ENCODE measurements at regions not wholly inside any gene's neighbourhood (a gene's known extent, or its start where the extent isn't known, plus 50 kb on each side); places are given as distances from the start of the nearest gene placed in this dataset.
"Not testable (repeated sequence)": the region's sequence is repeated elsewhere in the genome, so short reads cannot be mapped to it uniquely, and the experiment has no call there.

GRCh38 chr6:9292975-9293374 is 857.6 kb upstream of the SLC35B3 start:
- no peak overlapping the region for H3K4me3 ChIP-seq (ENCODE audit: low read length in 2 of 2)
- H3K9me3 ChIP-seq (ENCODE audit: control insufficient read depth in 2 of 2, insufficient read depth in 1 of 2, low read length in 1 of 2), result no peaks in the 10 kb centered on the region
- no peak overlapping the region for H3K27ac ChIP-seq (ENCODE audit: low read depth in 1 of 2, low read length in 1 of 2)
- no peak for DNase-seq (ENCODE audit: low read depth in 6 of 9, low spot score in 9 of 9)
- WGBS, result 61% methylated on average over 3 of the region's 3 CpGs
- H3K27me3 ChIP-seq (ENCODE audit: control insufficient read depth in 2 of 2, insufficient read depth in 1 of 2, low read length in 1 of 2), result no peaks in the 10 kb centered on the region
- H3K36me3 ChIP-seq (ENCODE audit: control insufficient read depth in 2 of 2, insufficient read depth in 2 of 2, low read length in 1 of 2), result no peaks in the 10 kb centered on the region
- no peaks in the 10 kb centered on the region for H3K4me1 ChIP-seq (ENCODE audit: control insufficient read depth in 2 of 2, insufficient read depth in 2 of 2, low read length in 2 of 2)

GRCh38 chr6:9290342-9290741 is 855.0 kb upstream of the SLC35B3 start:
- not testable (repeated sequence) for H3K27me3 ChIP-seq (ENCODE audit: control insufficient read depth in 2 of 2, insufficient read depth in 1 of 2, low read length in 1 of 2); H3K9me3 ChIP-seq (ENCODE audit: control insufficient read depth in 2 of 2, insufficient read depth in 1 of 2, low read length in 1 of 2); H3K4me1 ChIP-seq (ENCODE audit: control insufficient read depth in 2 of 2, insufficient read depth in 2 of 2, low read length in 2 of 2); H3K36me3 ChIP-seq (ENCODE audit: control insufficient read depth in 2 of 2, insufficient read depth in 2 of 2, low read length in 1 of 2); DNase-seq (ENCODE audit: low read depth in 6 of 9, low spot score in 9 of 9); H3K27ac ChIP-seq (ENCODE audit: low read depth in 1 of 2, low read length in 1 of 2); H3K4me3 ChIP-seq (ENCODE audit: low read length in 2 of 2)
- 97% methylated on average over 32 of the region's 32 CpGs for WGBS

GRCh38 chr6:9272671-9273070 is 837.3 kb upstream of the SLC35B3 start:
- Histone ChIP-seq H3K4me3 (ENCODE audit: low read length in 2 of 2) (no peak overlapping the region), H3K27me3 (ENCODE audit: control insufficient read depth in 2 of 2, insufficient read depth in 1 of 2, low read length in 1 of 2) (no peaks in the 10 kb centered on the region), H3K4me1 (ENCODE audit: control insufficient read depth in 2 of 2, insufficient read depth in 2 of 2, low read length in 2 of 2) (no peaks in the 10 kb centered on the region), H3K27ac (ENCODE audit: low read depth in 1 of 2, low read length in 1 of 2) (no peak overlapping the region), H3K9me3 (ENCODE audit: control insufficient read depth in 2 of 2, insufficient read depth in 1 of 2, low read length in 1 of 2) (no peaks in the 10 kb centered on the region), H3K36me3 (ENCODE audit: control insufficient read depth in 2 of 2, insufficient read depth in 2 of 2, low read length in 1 of 2) (no peaks in the 10 kb centered on the region)
- DNase-seq (ENCODE audit: low read depth in 6 of 9, low spot score in 9 of 9), result no peak

- Histone ChIP-seq H3K9me3 (ENCODE audit: control insufficient read depth in 2 of 2, insufficient read depth in 1 of 2, low read length in 1 of 2) (no peaks in the 10 kb centered on the region), H3K27me3 (ENCODE audit: control insufficient read depth in 2 of 2, insufficient read depth in 1 of 2, low read length in 1 of 2) (no peaks in the 10 kb centered on the region), H3K27ac (ENCODE audit: low read depth in 1 of 2, low read length in 1 of 2) (no peak overlapping the region), H3K4me3 (ENCODE audit: low read length in 2 of 2) (no peak overlapping the region), H3K36me3 (ENCODE audit: control insufficient read depth in 2 of 2, insufficient read depth in 2 of 2, low read length in 1 of 2) (no peaks in the 10 kb centered on the region), H3K4me1 (ENCODE audit: control insufficient read depth in 2 of 2, insufficient read depth in 2 of 2, low read length in 2 of 2) (no peaks in the 10 kb centered on the region)
- 97% methylated on average over 1 of the region's 1 CpG for WGBS
- no peak for DNase-seq (ENCODE audit: low read depth in 6 of 9, low spot score in 9 of 9)
Observed at GRCh38 chr6:9266741-9267140, 831.4 kb upstream of the SLC35B3 start.

- Histone ChIP-seq H3K36me3 (ENCODE audit: control insufficient read depth in 2 of 2, insufficient read depth in 2 of 2, low read length in 1 of 2) (no peaks in the 10 kb centered on the region), H3K9me3 (ENCODE audit: control insufficient read depth in 2 of 2, insufficient read depth in 1 of 2, low read length in 1 of 2) (peaks cover 0 to 8% of the 10 kb centered on the region in 2 donors), H3K4me1 (ENCODE audit: control insufficient read depth in 2 of 2, insufficient read depth in 2 of 2, low read length in 2 of 2) (no peaks in the 10 kb centered on the region), H3K4me3 (ENCODE audit: low read length in 2 of 2) (no peak overlapping the region), H3K27ac (ENCODE audit: low read depth in 1 of 2, low read length in 1 of 2) (no peak overlapping the region), H3K27me3 (ENCODE audit: control insufficient read depth in 2 of 2, insufficient read depth in 1 of 2, low read length in 1 of 2) (no peaks in the 10 kb centered on the region)
- no peak for DNase-seq (ENCODE audit: low read depth in 6 of 9, low spot score in 9 of 9)
- 89% methylated on average over 2 of the region's 2 CpGs for WGBS
Observed at GRCh38 chr6:9257215-9257614, 821.9 kb upstream of the SLC35B3 start.

GRCh38 chr6:9254251-9254650 is 818.9 kb upstream of the SLC35B3 start:
- H3K36me3 ChIP-seq (ENCODE audit: control insufficient read depth in 2 of 2, insufficient read depth in 2 of 2, low read length in 1 of 2), result no peaks in the 10 kb centered on the region
- no peaks in the 10 kb centered on the region for H3K9me3 ChIP-seq (ENCODE audit: control insufficient read depth in 2 of 2, insufficient read depth in 1 of 2, low read length in 1 of 2)
- H3K4me3 ChIP-seq (ENCODE audit: low read length in 2 of 2), result no peak overlapping the region
- WGBS, result 93% methylated on average over 9 of the region's 9 CpGs
- no peak for DNase-seq (ENCODE audit: low read depth in 6 of 9, low spot score in 9 of 9)
- H3K4me1 ChIP-seq (ENCODE audit: control insufficient read depth in 2 of 2, insufficient read depth in 2 of 2, low read length in 2 of 2), result no peaks in the 10 kb centered on the region
- H3K27me3 ChIP-seq (ENCODE audit: control insufficient read depth in 2 of 2, insufficient read depth in 1 of 2, low read length in 1 of 2), result no peaks in the 10 kb centered on the region
- no peak overlapping the region for H3K27ac ChIP-seq (ENCODE audit: low read depth in 1 of 2, low read length in 1 of 2)

- DNase-seq (ENCODE audit: low read depth in 6 of 9, low spot score in 9 of 9), result no peak
- Histone ChIP-seq H3K27ac (ENCODE audit: low read depth in 1 of 2, low read length in 1 of 2) (no peak overlapping the region), H3K36me3 (ENCODE audit: control insufficient read depth in 2 of 2, insufficient read depth in 2 of 2, low read length in 1 of 2) (no peaks in the 10 kb centered on the region), H3K27me3 (ENCODE audit: control insufficient read depth in 2 of 2, insufficient read depth in 1 of 2, low read length in 1 of 2) (no peaks in the 10 kb centered on the region), H3K4me1 (ENCODE audit: control insufficient read depth in 2 of 2, insufficient read depth in 2 of 2, low read length in 2 of 2) (no peaks in the 10 kb centered on the region), H3K4me3 (ENCODE audit: low read length in 2 of 2) (no peak overlapping the region), H3K9me3 (ENCODE audit: control insufficient read depth in 2 of 2, insufficient read depth in 1 of 2, low read length in 1 of 2) (no peaks in the 10 kb centered on the region)
- WGBS, result 78% methylated on average over 4 of the region's 4 CpGs
Observed at GRCh38 chr6:9252799-9253198, 817.5 kb upstream of the SLC35B3 start.

- no peak for DNase-seq (ENCODE audit: low read depth in 6 of 9, low spot score in 9 of 9)
- no peak overlapping the region for H3K27ac ChIP-seq (ENCODE audit: low read depth in 1 of 2, low read length in 1 of 2)
- no peaks in the 10 kb centered on the region for H3K4me1 ChIP-seq (ENCODE audit: control insufficient read depth in 2 of 2, insufficient read depth in 2 of 2, low read length in 2 of 2)
- no peaks in the 10 kb centered on the region for H3K9me3 ChIP-seq (ENCODE audit: control insufficient read depth in 2 of 2, insufficient read depth in 1 of 2, low read length in 1 of 2)
- H3K4me3 ChIP-seq (ENCODE audit: low read length in 2 of 2), result no peak overlapping the region
- WGBS, result 17% methylated on average over 9 of the region's 9 CpGs
- no peaks in the 10 kb centered on the region for H3K27me3 ChIP-seq (ENCODE audit: control insufficient read depth in 2 of 2, insufficient read depth in 1 of 2, low read length in 1 of 2)
- H3K36me3 ChIP-seq (ENCODE audit: control insufficient read depth in 2 of 2, insufficient read depth in 2 of 2, low read length in 1 of 2), result no peaks in the 10 kb centered on the region
Observed at GRCh38 chr6:9250852-9251251, 815.5 kb upstream of the SLC35B3 start.

- H3K27me3 ChIP-seq (ENCODE audit: control insufficient read depth in 2 of 2, insufficient read depth in 1 of 2, low read length in 1 of 2), result no peaks in the 10 kb centered on the region
- no peak for DNase-seq (ENCODE audit: low read depth in 6 of 9, low spot score in 9 of 9)
- no peaks in the 10 kb centered on the region for H3K9me3 ChIP-seq (ENCODE audit: control insufficient read depth in 2 of 2, insufficient read depth in 1 of 2, low read length in 1 of 2)
- H3K4me3 ChIP-seq (ENCODE audit: low read length in 2 of 2), result no peak overlapping the region
- H3K27ac ChIP-seq (ENCODE audit: low read depth in 1 of 2, low read length in 1 of 2), result no peak overlapping the region
- no peaks in the 10 kb centered on the region for H3K4me1 ChIP-seq (ENCODE audit: control insufficient read depth in 2 of 2, insufficient read depth in 2 of 2, low read length in 2 of 2)
- no peaks in the 10 kb centered on the region for H3K36me3 ChIP-seq (ENCODE audit: control insufficient read depth in 2 of 2, insufficient read depth in 2 of 2, low read length in 1 of 2)
- WGBS, result 95% methylated on average over 4 of the region's 4 CpGs
Observed at GRCh38 chr6:9248133-9248532, 812.8 kb upstream of the SLC35B3 start.

- DNase-seq (ENCODE audit: low read depth in 6 of 9, low spot score in 9 of 9), result no peak
- H3K4me3 ChIP-seq (ENCODE audit: low read length in 2 of 2), result no peak overlapping the region
- no peaks in the 10 kb centered on the region for H3K9me3 ChIP-seq (ENCODE audit: control insufficient read depth in 2 of 2, insufficient read depth in 1 of 2, low read length in 1 of 2)
- H3K4me1 ChIP-seq (ENCODE audit: control insufficient read depth in 2 of 2, insufficient read depth in 2 of 2, low read length in 2 of 2), result no peaks in the 10 kb centered on the region
- no peaks in the 10 kb centered on the region for H3K36me3 ChIP-seq (ENCODE audit: control insufficient read depth in 2 of 2, insufficient read depth in 2 of 2, low read length in 1 of 2)
- no peaks in the 10 kb centered on the region for H3K27me3 ChIP-seq (ENCODE audit: control insufficient read depth in 2 of 2, insufficient read depth in 1 of 2, low read length in 1 of 2)
- no peak overlapping the region for H3K27ac ChIP-seq (ENCODE audit: low read depth in 1 of 2, low read length in 1 of 2)
- WGBS, result 96% methylated on average over 2 of the region's 2 CpGs
Observed at GRCh38 chr6:9240861-9241260, 805.5 kb upstream of the SLC35B3 start.

All from thymus (tissue), 11 donors.